ENCODE measurements at regions not wholly inside any gene's neighbourhood (a gene's known extent, or its start where the extent isn't known, plus 50 kb on each side); places are given as distances from the start of the nearest gene placed in this dataset.

DNA sequence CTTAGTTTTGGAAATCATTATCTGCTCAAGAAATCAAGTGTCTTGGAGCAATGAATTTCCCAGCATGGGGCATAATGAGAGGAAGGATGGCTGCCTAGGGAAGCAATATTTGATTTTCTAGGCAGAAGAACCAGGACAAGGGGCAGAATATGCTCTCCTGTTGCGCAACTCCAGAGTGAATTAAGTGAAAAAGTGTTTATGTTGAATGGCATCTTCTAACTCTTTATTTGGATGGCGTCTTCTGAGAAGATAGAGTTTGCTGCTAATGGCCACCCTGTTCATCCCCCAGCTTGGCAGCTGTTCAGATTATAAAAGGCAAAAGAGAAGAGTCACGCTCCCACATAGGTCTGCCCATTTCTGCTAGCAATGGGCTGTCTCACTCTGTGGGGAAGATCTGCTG, 1278.1 kb downstream of the AACS start:
- DNase-seq (no peak), ATAC-seq (no peak)
- H3K9me3 ChIP-seq = no peaks in the 10 kb centered on the region
- intact Hi-C loops (cut with DNase I) = no loop called here
- no peak overlapping the region for H3K27ac ChIP-seq
- H3K36me3 ChIP-seq = no peaks in the 10 kb centered on the region
- H3K4me3 ChIP-seq = no peak overlapping the region
- TF ChIP-seq, protein P1, sequence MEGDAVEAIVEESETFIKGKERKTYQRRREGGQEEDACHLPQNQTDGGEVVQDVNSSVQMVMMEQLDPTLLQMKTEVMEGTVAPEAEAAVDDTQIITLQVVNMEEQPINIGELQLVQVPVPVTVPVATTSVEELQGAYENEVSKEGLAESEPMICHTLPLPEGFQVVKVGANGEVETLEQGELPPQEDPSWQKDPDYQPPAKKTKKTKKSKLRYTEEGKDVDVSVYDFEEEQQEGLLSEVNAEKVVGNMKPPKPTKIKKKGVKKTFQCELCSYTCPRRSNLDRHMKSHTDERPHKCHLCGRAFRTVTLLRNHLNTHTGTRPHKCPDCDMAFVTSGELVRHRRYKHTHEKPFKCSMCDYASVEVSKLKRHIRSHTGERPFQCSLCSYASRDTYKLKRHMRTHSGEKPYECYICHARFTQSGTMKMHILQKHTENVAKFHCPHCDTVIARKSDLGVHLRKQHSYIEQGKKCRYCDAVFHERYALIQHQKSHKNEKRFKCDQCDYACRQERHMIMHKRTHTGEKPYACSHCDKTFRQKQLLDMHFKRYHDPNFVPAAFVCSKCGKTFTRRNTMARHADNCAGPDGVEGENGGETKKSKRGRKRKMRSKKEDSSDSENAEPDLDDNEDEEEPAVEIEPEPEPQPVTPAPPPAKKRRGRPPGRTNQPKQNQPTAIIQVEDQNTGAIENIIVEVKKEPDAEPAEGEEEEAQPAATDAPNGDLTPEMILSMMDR (IDR thresholded peaks at IDR 0.05) = no peak
- no peaks in the 10 kb centered on the region for H3K4me1 ChIP-seq
- H3K27me3 ChIP-seq = no peaks in the 10 kb centered on the region

DNA sequence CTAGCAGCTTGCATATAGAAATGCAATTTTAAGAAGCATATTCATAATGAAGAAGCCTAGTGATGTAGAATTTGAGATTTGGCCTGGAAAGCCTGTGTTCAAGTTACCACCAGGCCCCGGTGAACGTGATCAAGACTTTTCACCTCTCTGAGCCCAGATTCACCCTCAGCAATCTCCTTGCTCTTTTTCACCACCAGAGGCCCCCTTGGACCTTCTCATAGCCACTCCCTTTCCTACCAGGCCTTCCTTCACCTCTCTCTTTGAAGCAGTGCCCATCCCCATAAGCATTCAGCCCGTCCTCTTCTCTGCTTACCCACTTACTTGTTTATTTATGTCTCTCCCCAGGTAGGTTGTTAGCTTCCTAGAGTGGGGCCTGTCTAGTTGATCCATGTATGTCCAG, 1280.9 kb downstream of the AACS start:
- H3K27me3 ChIP-seq = no peaks in the 10 kb centered on the region
- DNase-seq (no peak), ATAC-seq (no peak)
- H3K4me3 ChIP-seq = no peak overlapping the region
- H3K36me3 ChIP-seq = no peaks in the 10 kb centered on the region
- no peaks in the 10 kb centered on the region for H3K9me3 ChIP-seq
- TF ChIP-seq, protein P1 (IDR thresholded peaks at IDR 0.05) = no peak
- H3K27ac ChIP-seq = no peak overlapping the region
- no peaks in the 10 kb centered on the region for H3K4me1 ChIP-seq
- intact Hi-C loops (cut with DNase I) = no loop called here

DNA sequence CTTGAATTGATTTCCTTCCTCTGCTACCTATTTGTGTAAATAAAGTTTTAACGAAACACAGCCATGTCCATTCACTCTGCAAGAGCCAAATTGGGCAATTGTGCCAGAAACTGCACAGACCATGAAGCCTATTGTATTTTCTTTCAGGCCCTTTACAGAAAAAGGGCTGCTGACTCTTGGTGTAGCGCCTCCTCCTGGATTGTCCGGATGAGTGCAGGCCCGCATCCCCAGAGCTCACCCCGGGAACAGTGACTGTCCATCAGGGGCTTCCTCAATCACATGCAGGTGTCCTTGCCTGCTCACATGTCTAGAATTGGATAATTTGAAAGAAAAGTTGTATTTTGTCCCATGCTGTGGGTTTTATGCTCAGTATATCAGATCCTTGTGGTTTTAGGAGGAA, 1282.2 kb downstream of the AACS start:
- intact Hi-C loops (cut with DNase I) = no loop called here
- no peaks in the 10 kb centered on the region for H3K4me1 ChIP-seq
- TF ChIP-seq, protein P1 (IDR thresholded peaks at IDR 0.05) = no peak
- no peak overlapping the region for H3K4me3 ChIP-seq
- H3K36me3 ChIP-seq = no peaks in the 10 kb centered on the region
- no peaks in the 10 kb centered on the region for H3K9me3 ChIP-seq
- no peak for DNase-seq
- no peak for ATAC-seq
- H3K27me3 ChIP-seq = no peaks in the 10 kb centered on the region
- H3K27ac ChIP-seq = no peak overlapping the region

DNA sequence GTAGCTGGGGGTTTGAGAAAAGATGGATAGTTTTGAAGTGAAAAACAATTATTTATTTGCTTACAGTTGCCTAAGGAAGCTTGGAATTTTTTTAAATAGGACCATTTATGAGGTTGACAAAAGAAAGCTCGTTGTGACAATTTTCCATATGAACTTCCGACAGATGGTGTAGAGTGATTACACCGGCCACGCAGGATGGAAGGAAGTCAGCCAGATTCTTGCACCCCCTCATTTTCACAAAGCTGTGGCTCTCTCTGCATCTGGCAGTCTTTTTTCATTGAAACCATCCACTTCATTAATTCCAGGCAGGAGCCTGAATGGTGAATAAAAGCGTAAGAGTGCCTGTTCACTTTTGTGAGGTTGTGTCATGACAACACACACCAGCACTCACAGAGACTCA, 1284.1 kb downstream of the AACS start:
- H3K4me1 ChIP-seq = no peaks in the 10 kb centered on the region
- H3K4me3 ChIP-seq = no peak overlapping the region
- intact Hi-C loops (cut with DNase I) = no loop called here
- ATAC-seq (no peak), DNase-seq (no peak)
- no peak overlapping the region for H3K27ac ChIP-seq
- no peaks in the 10 kb centered on the region for H3K27me3 ChIP-seq
- no peaks in the 10 kb centered on the region for H3K9me3 ChIP-seq
- H3K36me3 ChIP-seq = no peaks in the 10 kb centered on the region
- TF ChIP-seq, protein P1 (IDR thresholded peaks at IDR 0.05) = no peak

DNA sequence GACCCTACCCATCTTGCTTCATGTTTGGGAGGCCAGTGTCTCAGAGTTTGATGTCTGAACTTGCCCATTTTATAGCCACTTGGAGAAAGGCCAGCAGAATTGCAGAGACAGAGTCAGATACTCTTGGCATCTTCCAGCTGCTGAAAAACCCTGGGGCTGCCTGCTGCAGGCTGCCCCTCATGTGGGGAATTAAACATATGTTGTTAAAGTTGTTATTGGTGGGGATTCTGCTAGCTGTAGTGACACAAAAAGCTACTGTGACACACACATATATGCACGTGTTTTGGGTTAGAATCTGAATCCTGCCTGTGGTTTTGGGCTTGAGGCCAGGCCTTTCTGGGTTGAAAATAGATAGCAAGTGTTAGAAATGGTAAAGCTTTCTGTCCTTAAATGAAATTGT, 1288.4 kb downstream of the AACS start:
- no peaks in the 10 kb centered on the region for H3K27me3 ChIP-seq
- no peak for ATAC-seq
- no peak overlapping the region for H3K4me3 ChIP-seq
- no peaks in the 10 kb centered on the region for H3K4me1 ChIP-seq
- TF ChIP-seq, protein P1 (IDR thresholded peaks at IDR 0.05) = no peak
- intact Hi-C loops (cut with DNase I) = no loop called here
- no peaks in the 10 kb centered on the region for H3K9me3 ChIP-seq
- no peak overlapping the region for H3K27ac ChIP-seq
- H3K36me3 ChIP-seq = no peaks in the 10 kb centered on the region
- no peak for DNase-seq

DNA sequence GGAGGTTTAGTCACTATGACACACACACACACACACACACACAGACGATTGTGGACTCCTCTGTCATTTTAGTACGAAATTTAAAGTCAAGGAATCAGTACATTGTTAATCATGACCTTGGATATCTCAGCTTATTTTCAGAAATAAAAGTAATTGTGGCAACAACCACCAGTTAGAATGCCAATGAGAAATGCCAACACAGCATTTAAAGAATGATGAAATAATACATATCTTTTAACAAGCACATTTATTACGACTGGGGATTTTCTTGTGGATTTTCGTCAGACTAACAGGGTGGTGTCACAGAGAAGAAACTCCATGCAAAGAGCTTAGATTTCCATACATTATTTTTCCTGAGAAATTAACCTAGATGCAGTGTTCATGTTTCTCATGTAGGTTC, 1289.4 kb downstream of the AACS start:
- ATAC-seq = no peak
- Histone ChIP-seq H3K36me3 (no peaks in the 10 kb centered on the region), H3K9me3 (no peaks in the 10 kb centered on the region), H3K27ac (no peak overlapping the region), H3K4me1 (no peaks in the 10 kb centered on the region), H3K4me3 (no peak overlapping the region), H3K27me3 (no peaks in the 10 kb centered on the region)
- TF ChIP-seq, protein P1 (IDR thresholded peaks at IDR 0.05) = no peak
- DNase-seq = no peak
- intact Hi-C loops (cut with DNase I) = no loop called here

All from upper lobe of right lung (tissue), 1 donor.